ENCODE measurements at regions not wholly inside any gene's neighbourhood (a gene's known extent, or its start where the extent isn't known, plus 50 kb on each side); places are given as distances from the start of the nearest gene placed in this dataset.

GRCh38 chr20:43345676-43346075 lies 112.0 kb upstream of the SRSF6 start:
- no peak for ATAC-seq (ENCODE audit: low read depth)
- intact Hi-C loops (cut with micrococcal nuclease): no loop called here
- H3K4me3 ChIP-seq (ENCODE audit: control extremely low read depth in 1 of 5, extremely low read depth in 1 of 5, insufficient read depth in 1 of 5, low read depth in 2 of 5, low read length in 4 of 5): no peak overlapping the region
- H3K36me3 ChIP-seq (replicated peaks in 1 of 2; ENCODE audit: control extremely low read depth in 1 of 2, control insufficient read depth in 1 of 2, extremely low read depth in 1 of 2, insufficient read depth in 2 of 2, low read length in 1 of 2): no peaks in the 10 kb centered on the region
- TF ChIP-seq EZH2 (IDR thresholded peaks at IDR 0.05; ENCODE audit: borderline replicate concordance, insufficient read depth, low read depth, low read length, poor library complexity, severe bottlenecking) (no peak), CTCF (IDR thresholded peaks at IDR 0.05) (no peak)
- H3K4me1 Mint-ChIP-seq: no peaks in the 10 kb centered on the region
- H3K4me3 Mint-ChIP-seq: no peak overlapping the region
- H3K27ac ChIP-seq (ENCODE audit: low read length in 2 of 2): no peak overlapping the region
- no peak overlapping the region for H3K4me2 ChIP-seq (replicated peaks; ENCODE audit: low read depth, low read length, poor library complexity, severe bottlenecking)
- CTCF ChIA-PET: no interaction called here
- POLR2A ChIA-PET: no interaction called here
- H3K79me2 ChIP-seq (ENCODE audit: control insufficient read depth, insufficient read depth, low read length): no peaks in the 10 kb centered on the region
- H3K27me3 Mint-ChIP-seq: peaks cover 15% of the 10 kb centered on the region
- no peak overlapping the region for H3K27ac Mint-ChIP-seq
- H4K20me1 ChIP-seq (ENCODE audit: control insufficient read depth, insufficient read depth, low read length, poor library complexity, severe bottlenecking): no peaks in the 10 kb centered on the region
- H3K4me1 ChIP-seq (ENCODE audit: control insufficient read depth in 2 of 2, insufficient read depth in 2 of 2, low read length in 2 of 2): no peaks in the 10 kb centered on the region
- no peaks in the 10 kb centered on the region for H3K27me3 ChIP-seq (replicated peaks in 1 of 4; ENCODE audit: control extremely low read depth in 1 of 4, control insufficient read depth in 3 of 4, insufficient read depth in 4 of 4, low read length in 3 of 4)
- WGBS (ENCODE audit: insufficient coverage): 90% methylated on average over 3 of the region's 8 CpGs
- no peak for DNase-seq
- no peak overlapping the region for H2AFZ ChIP-seq (ENCODE audit: insufficient read depth, low read depth, low read length, poor library complexity, severe bottlenecking)
- H3K9ac ChIP-seq (ENCODE audit: low read length): no peak overlapping the region
- H3K9me3 Mint-ChIP-seq (ENCODE audit: insufficient read depth): peaks cover 8% of the 10 kb centered on the region
- H3K9me3 ChIP-seq (ENCODE audit: control extremely low read depth in 1 of 3, control insufficient read depth in 2 of 3, insufficient read depth in 1 of 3, low read length in 2 of 3): peaks cover 0 to 3% (median 3%) of the 10 kb centered on the region in 3 donors

- Histone ChIP-seq H3K27ac (ENCODE audit: low read length in 2 of 2) (no peak overlapping the region), H3K4me2 (replicated peaks; ENCODE audit: low read depth, low read length, poor library complexity, severe bottlenecking) (no peak overlapping the region), H3K79me2 (ENCODE audit: control insufficient read depth, insufficient read depth, low read length) (no peaks in the 10 kb centered on the region), H3K9me3 (ENCODE audit: control extremely low read depth in 1 of 3, control insufficient read depth in 2 of 3, insufficient read depth in 1 of 3, low read length in 2 of 3) (peaks cover 0 to 13% (median 3%) of the 10 kb centered on the region in 3 donors), H3K9ac (ENCODE audit: low read length) (no peak overlapping the region), H4K20me1 (ENCODE audit: control insufficient read depth, insufficient read depth, low read length, poor library complexity, severe bottlenecking) (no peaks in the 10 kb centered on the region), H3K36me3 (replicated peaks in 1 of 2; ENCODE audit: control extremely low read depth in 1 of 2, control insufficient read depth in 1 of 2, extremely low read depth in 1 of 2, insufficient read depth in 2 of 2, low read length in 1 of 2) (no peaks in the 10 kb centered on the region), H3K4me1 (ENCODE audit: control insufficient read depth in 2 of 2, insufficient read depth in 2 of 2, low read length in 2 of 2) (no peaks in the 10 kb centered on the region), H3K4me3 (ENCODE audit: control extremely low read depth in 1 of 5, extremely low read depth in 1 of 5, insufficient read depth in 1 of 5, low read depth in 2 of 5, low read length in 4 of 5) (no peak overlapping the region), H2AFZ (ENCODE audit: insufficient read depth, low read depth, low read length, poor library complexity, severe bottlenecking) (no peak overlapping the region), H3K27me3 (replicated peaks in 1 of 4; ENCODE audit: control extremely low read depth in 1 of 4, control insufficient read depth in 3 of 4, insufficient read depth in 4 of 4, low read length in 3 of 4) (no peaks in the 10 kb centered on the region)
- Mint-ChIP-seq H3K27ac (no peak overlapping the region), H3K27me3 (no peaks in the 10 kb centered on the region), H3K9me3 (ENCODE audit: insufficient read depth) (peaks cover 8% of the 10 kb centered on the region), H3K4me1 (no peaks in the 10 kb centered on the region), H3K4me3 (no peak overlapping the region)
- ATAC-seq (ENCODE audit: low read depth) (no peak), DNase-seq (no peak)
- CTCF ChIA-PET: interaction anchor here (0.6 kb wide), 1 partner anchor 291 kb away, joined by 3 read pairs; no protein-coding TSS in a partner anchor
- TF ChIP-seq EZH2 (IDR thresholded peaks at IDR 0.05; ENCODE audit: borderline replicate concordance, insufficient read depth, low read depth, low read length, poor library complexity, severe bottlenecking): no peak
- no peak for TF ChIP-seq CTCF (IDR thresholded peaks at IDR 0.05)
- intact Hi-C loops (cut with micrococcal nuclease): no loop called here
- 91% methylated on average over 4 of the region's 5 CpGs for WGBS (ENCODE audit: insufficient coverage)
- POLR2A ChIA-PET: no interaction called here
Measured at GRCh38 chr20:43341511-43341910, 116.2 kb upstream of the SRSF6 start.

Measured in B cell (primary cell).